Hematopoietic multipotent progenitor cell treated with erythropoietin and hydrocortisone succinate and interleukin-3 and kit ligand, for 15 days (in vitro differentiated cells): ENCODE measurements at regions not wholly inside any gene's neighbourhood (a gene's known extent, or its start where the extent isn't known, plus 50 kb on each side); places are given as distances from the start of the nearest gene placed in this dataset.
"Not testable (repeated sequence)": the region's sequence is repeated elsewhere in the genome, so short reads cannot be mapped to it uniquely, and the experiment has no call there.

Source experiments
- DNase-seq: peaks from one replicate; pipeline ENCODE4 v3.0.0-alpha.2; 2015; ENCODE audit warnings: low spot score

DNA sequence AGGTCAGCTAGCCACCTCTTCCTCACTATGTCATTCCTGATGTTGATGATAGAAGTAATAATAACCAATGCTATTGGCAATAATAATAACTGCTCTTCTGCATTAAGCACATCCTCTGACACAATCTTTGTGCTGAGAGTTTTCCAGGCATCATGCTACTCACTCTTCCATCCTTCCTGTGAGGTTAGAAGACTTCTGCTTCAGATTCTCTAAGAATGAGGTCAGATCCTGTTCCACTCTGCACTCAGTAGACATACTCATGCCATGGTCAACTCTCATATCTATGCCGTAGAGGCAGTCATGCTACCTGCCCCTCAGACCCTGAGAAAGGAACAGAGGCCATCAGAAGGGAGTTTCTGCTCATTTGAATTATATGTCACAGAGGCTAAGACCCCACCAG lies 98.1 kb upstream of the TOP1 start:
- no peak for DNase-seq

GRCh38 chr20:40931410-40932044 lies 97.1 kb upstream of the TOP1 start:
- DNase-seq = no peak

GRCh38 chr20:40932436-40932835 lies 96.2 kb upstream of the TOP1 start:
- no peak for DNase-seq

GRCh38 chr20:40933758-40934157 lies 94.9 kb upstream of the TOP1 start:
- DNase-seq = no peak

DNA sequence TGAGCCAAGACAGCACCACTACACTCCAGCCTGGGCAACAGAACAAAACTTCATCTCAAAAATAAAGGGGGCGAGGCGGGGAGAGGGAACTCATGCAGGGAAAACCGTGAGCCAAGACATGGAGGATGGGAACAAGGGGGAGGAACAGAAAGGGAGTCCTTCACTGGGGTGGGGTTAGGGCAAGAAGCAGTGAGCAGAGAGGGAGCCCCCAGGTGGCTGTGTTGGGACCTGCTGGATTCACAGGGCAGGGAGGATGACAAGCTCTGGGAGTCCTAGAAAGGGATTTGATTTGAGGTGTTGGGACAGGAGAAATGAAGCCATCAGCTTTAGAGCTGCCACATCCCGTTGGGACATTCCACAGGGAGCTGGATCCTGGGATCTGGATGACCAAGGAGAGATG lies 90.6 kb upstream of the TOP1 start:
- no peak for DNase-seq

DNA sequence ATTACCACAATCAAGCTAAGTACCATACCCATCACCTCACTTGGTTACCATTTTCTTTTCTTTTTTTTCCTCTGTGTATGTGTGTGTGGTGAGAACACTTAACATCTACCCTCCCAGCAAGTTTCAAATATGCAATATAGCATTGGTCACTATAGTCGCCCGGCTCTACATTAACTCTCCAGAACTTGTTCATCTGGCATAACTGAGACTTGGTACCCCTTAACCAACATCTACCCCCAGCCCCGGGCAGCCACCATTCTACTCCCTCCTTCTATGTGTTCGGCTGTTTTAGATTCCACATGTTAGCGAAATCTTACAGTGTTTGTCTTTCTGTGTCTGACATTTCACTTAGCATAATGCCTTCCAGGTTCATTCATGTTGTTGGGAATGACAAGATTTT lies 89.0 kb upstream of the TOP1 start:
- DNase-seq = no peak

GRCh38 chr20:40941133-40941610 lies 87.5 kb upstream of the TOP1 start:
- no peak for DNase-seq

- DNase-seq = no peak
Observed at GRCh38 chr20:40942006-40942405, 86.6 kb upstream of the TOP1 start.

- DNase-seq = no peak
Observed at GRCh38 chr20:40942775-40943174, 85.8 kb upstream of the TOP1 start.

- no peak for DNase-seq
Observed at GRCh38 chr20:40943591-40943990, 85.0 kb upstream of the TOP1 start.

- no peak for DNase-seq
Observed at GRCh38 chr20:40945189-40945588, 83.4 kb upstream of the TOP1 start.

GRCh38 chr20:40945754-40946450 lies 82.7 kb upstream of the TOP1 start:
- no peak for DNase-seq

- DNase-seq = no peak
Observed at GRCh38 chr20:40946451-40946850, 82.2 kb upstream of the TOP1 start.

DNA sequence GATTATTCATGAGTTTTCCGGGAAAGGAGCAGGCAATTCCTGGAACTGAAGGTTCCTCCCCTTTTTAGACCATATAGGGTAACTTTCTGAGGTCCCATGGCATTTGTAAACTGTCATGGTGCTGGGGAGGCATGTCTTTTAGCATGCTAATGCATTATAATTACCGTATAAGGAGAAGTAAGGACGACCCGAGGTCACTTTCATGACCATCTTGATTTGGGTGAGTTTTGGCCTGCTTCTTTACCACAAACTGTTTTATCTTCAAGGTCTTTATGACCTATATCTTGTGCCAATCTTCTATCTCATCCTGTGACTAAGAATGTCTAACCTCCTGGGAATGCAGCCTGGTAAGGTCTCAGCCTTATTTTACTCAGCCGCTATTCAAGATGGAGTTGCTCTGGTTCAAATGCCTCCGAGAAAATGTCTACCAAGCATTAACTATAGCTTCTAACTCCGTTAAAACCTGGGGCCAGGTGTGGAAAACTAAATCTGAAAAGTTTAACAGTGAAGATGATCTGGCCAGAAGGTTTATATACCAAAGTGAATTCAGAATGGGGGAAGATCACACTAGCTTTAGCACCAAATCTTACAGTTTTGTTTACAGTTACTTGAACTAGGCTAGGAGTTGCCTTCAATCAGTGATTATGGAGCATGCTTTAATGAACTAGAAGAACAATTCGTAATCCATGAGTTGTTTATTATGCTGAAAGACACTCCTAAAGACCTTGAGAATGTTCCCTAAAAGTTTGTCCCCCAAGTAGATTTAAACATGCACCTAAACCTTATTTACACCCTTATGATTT lies 80.0 kb upstream of the TOP1 start:
- no peak for DNase-seq

DNA sequence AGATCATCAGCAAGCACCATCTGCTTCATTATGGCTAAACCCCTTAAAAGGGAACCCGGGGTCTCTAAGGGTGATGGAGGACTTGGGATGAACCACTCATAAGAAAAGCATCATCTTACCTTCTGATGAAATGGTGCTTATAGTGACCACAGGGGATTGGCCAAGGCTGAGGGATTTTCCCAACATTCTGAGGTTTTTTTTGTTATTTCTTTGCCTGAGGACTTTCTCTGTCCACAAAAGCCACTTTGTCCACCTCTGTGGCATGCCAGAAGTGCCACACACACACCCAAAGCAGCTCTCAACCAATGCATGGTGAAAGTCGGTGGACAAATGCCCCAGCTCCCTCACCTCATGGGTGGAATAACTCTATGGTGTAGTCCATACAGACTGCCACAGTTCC lies 79.3 kb upstream of the TOP1 start:
- DNase-seq = no peak

- no peak for DNase-seq
Observed at GRCh38 chr20:40952136-40952535, 76.5 kb upstream of the TOP1 start.

DNA sequence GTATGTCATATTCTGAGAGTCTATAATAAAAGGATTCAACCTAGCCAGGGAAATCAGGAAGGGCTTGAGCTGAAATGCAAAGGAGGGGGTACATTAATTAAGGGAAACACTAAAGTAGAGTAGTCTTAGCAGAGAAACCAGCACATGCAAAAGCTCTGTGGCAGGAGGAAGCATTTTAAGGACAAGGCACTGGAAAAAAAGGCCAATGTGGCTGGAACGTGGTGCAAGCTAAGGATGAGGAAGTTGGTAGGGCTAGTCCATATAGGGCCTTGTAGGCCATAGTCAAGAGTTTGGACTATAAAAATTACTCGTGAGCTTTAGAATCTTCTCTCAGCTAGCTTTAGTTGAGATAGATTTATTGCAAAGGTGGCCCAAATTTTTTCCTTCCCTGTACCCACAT lies 75.2 kb upstream of the TOP1 start:
- no peak for DNase-seq

- no peak for DNase-seq
Observed at GRCh38 chr20:40953856-40954255, 74.8 kb upstream of the TOP1 start.

GRCh38 chr20:40954521-40955165 lies 74.0 kb upstream of the TOP1 start:
- DNase-seq = no peak

GRCh38 chr20:40955326-40955725 lies 73.3 kb upstream of the TOP1 start:
- no peak for DNase-seq

DNA sequence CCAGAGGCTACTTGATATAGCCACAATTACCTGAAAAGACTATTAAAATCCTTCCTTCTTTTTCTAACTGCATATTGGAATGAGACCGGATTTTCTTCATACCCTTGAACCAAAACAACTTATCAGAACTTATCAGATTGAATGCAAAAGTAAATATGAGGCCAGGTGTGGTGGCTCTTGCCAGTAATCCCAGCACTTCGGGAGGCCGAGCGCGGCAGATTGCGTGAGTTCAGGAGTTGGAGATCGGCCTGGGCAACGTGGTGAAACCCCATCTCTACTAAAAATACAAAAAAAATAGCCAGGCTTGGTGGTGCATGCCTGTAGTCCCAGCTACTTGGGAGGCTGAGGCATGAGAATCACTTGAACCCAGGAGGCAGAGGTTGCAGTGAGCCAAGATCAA lies 72.8 kb upstream of the TOP1 start:
- not testable (repeated sequence) for DNase-seq

DNA sequence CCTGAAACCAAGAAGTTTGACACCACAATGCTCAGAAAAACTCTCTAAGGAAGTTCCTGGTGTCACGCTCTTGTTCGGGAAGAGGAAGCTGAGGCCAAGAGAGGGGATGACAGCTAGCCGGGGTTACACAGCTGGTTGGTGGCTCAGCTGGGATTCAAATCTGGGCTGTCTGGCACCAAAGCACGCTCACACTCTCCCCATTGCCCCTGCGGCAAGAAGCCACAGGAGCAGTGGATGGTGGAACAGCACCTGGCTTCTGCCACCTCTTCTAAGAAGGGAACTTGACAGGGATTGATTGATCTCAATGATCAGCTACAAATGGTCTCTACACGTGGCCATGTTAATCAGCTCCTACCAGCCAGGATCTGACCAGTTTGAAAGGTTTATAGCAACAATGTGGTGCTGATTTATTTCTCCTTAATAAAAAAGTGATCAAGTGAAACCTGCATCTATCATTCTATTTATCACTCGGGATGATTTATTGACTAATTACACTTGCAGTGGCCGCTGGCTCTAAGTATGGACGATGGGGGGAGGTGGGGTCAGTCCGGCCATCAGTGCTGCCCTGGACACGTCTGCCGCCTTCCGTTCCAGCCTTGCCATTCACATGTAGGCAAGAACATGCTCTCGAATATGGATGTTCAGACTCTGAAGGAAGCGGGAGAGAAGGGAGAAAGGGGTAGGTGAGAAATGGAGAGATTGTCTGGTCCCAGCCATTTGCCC lies 71.9 kb upstream of the TOP1 start:
- DNase-seq = no peak
